SU-DHL-6 (cell line): ENCODE measurements at regions not wholly inside any gene's neighbourhood (a gene's known extent, or its start where the extent isn't known, plus 50 kb on each side); places are given as distances from the start of the nearest gene placed in this dataset.

ENCODE experiments used
- H2AFZ ChIP-seq: fragments of 200-600 bp; sonication (generic); 2 replicates; pipeline ENCODE4 v1.6.1; 2014; ENCODE audit warnings: low read depth, mild to moderate bottlenecking, moderate library complexity, mixed read lengths, antibody characterized with exemption, low read length; ENCODE audit not compliant: severe bottlenecking
- H3F3A ChIP-seq: fragments of 200-600 bp; shearing (Covaris generic); 2 replicates; pipeline ENCODE4 v1.6.0; 2016; ENCODE audit warnings: antibody characterized with exemption, mild to moderate bottlenecking; ENCODE audit not compliant: insufficient read depth
- H3K27ac ChIP-seq: fragments of 200-600 bp; sonication (generic); 2 replicates; pipeline ENCODE4 v1.5.1; 2016; ENCODE audit warnings: low read depth, mild to moderate bottlenecking, low read length, moderate library complexity, mixed read lengths
- H3K27me3 ChIP-seq: fragments of 200-600 bp; sonication (generic), shearing (Covaris generic); 2 replicates; pipeline ENCODE4 v1.6.0; 2014; ENCODE audit warnings: mild to moderate bottlenecking, low read length
- H3K36me3 ChIP-seq: fragments of 200-600 bp; sonication (generic); 2 replicates; pipeline ENCODE4 v1.6.1; 2014; ENCODE audit warnings: mild to moderate bottlenecking, low read length, mixed read lengths
- H3K4me2 ChIP-seq: fragments of 300-600, 200-600 bp; shearing (Covaris generic), sonication (generic); 2 replicates; pipeline ENCODE4 v1.6.0; 2014; ENCODE audit warnings: low read length, low read depth, mild to moderate bottlenecking; ENCODE audit not compliant: poor library complexity, severe bottlenecking
- H3K4me3 ChIP-seq: fragments of 200-600 bp; sonication (generic); 2 replicates; pipeline ENCODE4 v1.5.1; 2014; ENCODE audit warnings: antibody characterized with exemption, low read length, mild to moderate bottlenecking, mixed read lengths; ENCODE audit not compliant: insufficient read depth, poor library complexity, severe bottlenecking
- H3K79me2 ChIP-seq: fragments of 200-600 bp; sonication (generic); 2 replicates; pipeline ENCODE4 v1.6.1; 2014; ENCODE audit warnings: mild to moderate bottlenecking, low read length, moderate library complexity; ENCODE audit not compliant: insufficient read depth
- H3K9ac ChIP-seq: fragments of 200-600 bp; sonication (generic); 2 replicates; pipeline ENCODE4 v1.7.0; 2014; ENCODE audit warnings: mild to moderate bottlenecking, low read length
- H3K9me2 ChIP-seq: fragments of 200-600 bp; sonication (generic); replicated peaks from 2 replicates; pipeline ENCODE4 v1.6.1; 2014; ENCODE audit warnings: low read length; ENCODE audit not compliant: insufficient read depth
- H3K9me3 ChIP-seq: fragments of 200-600 bp; sonication (generic); 2 replicates; pipeline ENCODE4 v1.6.1; 2014; ENCODE audit warnings: low read length, mixed read lengths; ENCODE audit not compliant: insufficient read depth
- H4K20me1 ChIP-seq: fragments of 200-600 bp; sonication (generic); 2 replicates; pipeline ENCODE4 v1.6.1; 2014; ENCODE audit warnings: low read depth, mild to moderate bottlenecking, antibody characterized with exemption, low read length, moderate library complexity, mixed read lengths
- EZH2phosphoT487 ChIP-seq: fragments of 200-600 bp; sonication (generic), shearing (Covaris generic); conservative IDR thresholded peaks from 2 replicates; pipeline ENCODE4 v1.6.1; 2018; ENCODE audit warnings: mild to moderate bottlenecking, antibody characterized with exemption, low read length, moderate library complexity, mixed read lengths
- TF ChIP-seq, protein P1 (sequence below): fragments of 200-600 bp; sonication (generic); IDR thresholded peaks from one replicate; pipeline ENCODE4 v1.5.1; 2017; ENCODE audit warnings: antibody characterized with exemption, mild to moderate bottlenecking, low read length, moderate library complexity; ENCODE audit not compliant: insufficient read depth, poor library complexity, severe bottlenecking

DNA sequence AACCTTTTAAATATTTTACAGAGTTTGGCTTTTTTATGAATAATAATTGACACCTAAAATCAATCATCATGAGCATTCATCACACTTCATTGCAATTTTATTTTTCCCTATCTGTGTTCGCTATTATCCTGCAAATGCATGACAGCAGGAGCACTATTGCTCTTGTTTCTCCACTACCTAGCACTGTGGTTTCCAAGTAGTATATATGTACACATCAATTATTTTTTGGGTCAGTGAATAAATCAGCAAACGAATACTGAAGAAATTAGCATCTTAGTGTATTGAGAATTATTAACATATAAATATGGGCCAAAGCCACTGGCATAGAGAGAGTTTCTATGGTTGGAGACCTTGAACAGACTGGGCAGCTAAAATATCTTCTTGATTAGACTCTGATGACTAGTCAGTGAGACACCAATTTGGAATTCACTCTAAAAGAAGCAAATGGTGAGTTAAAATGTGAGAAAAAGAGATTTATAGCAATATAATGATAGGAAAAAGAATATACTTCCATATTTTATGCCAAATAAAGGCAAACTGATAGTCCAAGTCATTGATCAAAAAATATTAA lies 731.1 kb upstream of the LUZP2 start:
- H3K9me3 ChIP-seq, result peaks cover 24% of the 10 kb centered on the region; the same call in 1 of the 2 replicates
- H3K9ac ChIP-seq, result no peak overlapping the region
- no peaks in the 10 kb centered on the region for H3F3A ChIP-seq
- no peak overlapping the region for H3K27ac ChIP-seq
- TF ChIP-seq, protein P1, sequence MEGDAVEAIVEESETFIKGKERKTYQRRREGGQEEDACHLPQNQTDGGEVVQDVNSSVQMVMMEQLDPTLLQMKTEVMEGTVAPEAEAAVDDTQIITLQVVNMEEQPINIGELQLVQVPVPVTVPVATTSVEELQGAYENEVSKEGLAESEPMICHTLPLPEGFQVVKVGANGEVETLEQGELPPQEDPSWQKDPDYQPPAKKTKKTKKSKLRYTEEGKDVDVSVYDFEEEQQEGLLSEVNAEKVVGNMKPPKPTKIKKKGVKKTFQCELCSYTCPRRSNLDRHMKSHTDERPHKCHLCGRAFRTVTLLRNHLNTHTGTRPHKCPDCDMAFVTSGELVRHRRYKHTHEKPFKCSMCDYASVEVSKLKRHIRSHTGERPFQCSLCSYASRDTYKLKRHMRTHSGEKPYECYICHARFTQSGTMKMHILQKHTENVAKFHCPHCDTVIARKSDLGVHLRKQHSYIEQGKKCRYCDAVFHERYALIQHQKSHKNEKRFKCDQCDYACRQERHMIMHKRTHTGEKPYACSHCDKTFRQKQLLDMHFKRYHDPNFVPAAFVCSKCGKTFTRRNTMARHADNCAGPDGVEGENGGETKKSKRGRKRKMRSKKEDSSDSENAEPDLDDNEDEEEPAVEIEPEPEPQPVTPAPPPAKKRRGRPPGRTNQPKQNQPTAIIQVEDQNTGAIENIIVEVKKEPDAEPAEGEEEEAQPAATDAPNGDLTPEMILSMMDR, result no peak
- TF ChIP-seq EZH2phosphoT487, result no peak
- H3K4me2 ChIP-seq, result no peak overlapping the region
- no peaks in the 10 kb centered on the region for H3K36me3 ChIP-seq
- no peak overlapping the region for H3K4me3 ChIP-seq
- H3K9me2 ChIP-seq, result no peaks in the 10 kb centered on the region
- H2AFZ ChIP-seq, result no peak overlapping the region
- H3K27me3 ChIP-seq, result no peaks in the 10 kb centered on the region
- no peaks in the 10 kb centered on the region for H3K79me2 ChIP-seq
- no peaks in the 10 kb centered on the region for H4K20me1 ChIP-seq

DNA sequence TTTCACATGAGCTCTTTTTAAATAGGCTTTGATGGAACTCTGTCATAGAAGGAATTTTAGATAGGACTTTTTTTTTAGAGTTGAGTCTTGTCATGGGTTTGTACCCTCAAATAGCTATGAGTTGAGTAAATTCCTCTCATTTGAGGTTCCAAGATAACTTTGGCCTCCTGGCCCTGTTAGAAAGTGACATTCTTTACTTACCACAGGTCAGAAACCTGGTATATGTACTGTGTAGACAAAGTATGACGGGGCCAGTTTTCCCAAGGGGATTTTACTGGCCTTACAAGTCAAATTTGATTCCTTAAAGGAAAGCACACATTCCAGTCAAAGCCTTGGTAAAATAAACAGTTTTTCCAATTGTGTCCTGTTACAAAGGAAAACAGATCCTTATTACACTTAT lies 729.3 kb upstream of the LUZP2 start:
- Histone ChIP-seq H3K9ac (no peak overlapping the region), H3K27me3 (no peaks in the 10 kb centered on the region), H3K36me3 (no peaks in the 10 kb centered on the region), H4K20me1 (no peaks in the 10 kb centered on the region), H3K4me2 (no peak overlapping the region), H3F3A (no peaks in the 10 kb centered on the region), H3K9me3 (peaks cover 24% of the 10 kb centered on the region; the same call in 1 of the 2 replicates), H3K27ac (no peak overlapping the region), H3K9me2 (no peaks in the 10 kb centered on the region), H3K79me2 (no peaks in the 10 kb centered on the region), H2AFZ (no peak overlapping the region), H3K4me3 (no peak overlapping the region)
- TF ChIP-seq, protein P1, result no peak
- TF ChIP-seq EZH2phosphoT487, result no peak

- no peaks in the 10 kb centered on the region for H3K36me3 ChIP-seq
- TF ChIP-seq EZH2phosphoT487, result no peak
- TF ChIP-seq, protein P1, result no peak
- no peaks in the 10 kb centered on the region for H3F3A ChIP-seq
- no peak overlapping the region for H3K9ac ChIP-seq
- H3K27ac ChIP-seq, result no peak overlapping the region
- no peaks in the 10 kb centered on the region for H4K20me1 ChIP-seq
- H3K9me3 ChIP-seq, result peaks cover 24% of the 10 kb centered on the region; the same call in 1 of the 2 replicates
- H3K79me2 ChIP-seq, result no peaks in the 10 kb centered on the region
- H2AFZ ChIP-seq, result no peak overlapping the region
- H3K9me2 ChIP-seq, result no peaks in the 10 kb centered on the region
- H3K4me2 ChIP-seq, result no peak overlapping the region
- H3K4me3 ChIP-seq, result no peak overlapping the region
- H3K27me3 ChIP-seq, result no peaks in the 10 kb centered on the region
Observed at GRCh38 chr11:23769214-23769613, 727.6 kb upstream of the LUZP2 start.
